ENCODE measurements at regions not wholly inside any gene's neighbourhood (a gene's known extent, or its start where the extent isn't known, plus 50 kb on each side); places are given as distances from the start of the nearest gene placed in this dataset.

DNA sequence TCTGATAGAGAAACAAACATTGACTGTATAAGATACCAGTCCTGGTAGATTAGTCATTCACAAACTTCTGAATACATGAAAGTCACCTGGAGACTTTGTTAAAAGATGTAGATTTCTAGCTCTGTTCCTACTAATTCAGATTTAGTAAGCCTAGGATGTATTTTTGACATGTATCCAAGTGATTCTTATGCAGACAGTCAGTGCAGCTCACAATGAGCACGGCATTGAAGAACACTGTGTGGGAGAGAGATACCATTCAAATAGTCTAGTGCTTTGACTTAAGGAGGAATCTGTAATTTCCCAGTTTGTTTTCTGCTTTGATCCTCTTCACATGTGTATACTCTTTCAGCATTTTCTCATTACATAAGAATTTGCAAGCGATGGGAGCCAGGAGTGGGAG, 68.7 kb upstream of the STXBP6 start:
- no peak for DNase-seq (ENCODE audit: low read depth)
- TF ChIP-seq, protein P1, sequence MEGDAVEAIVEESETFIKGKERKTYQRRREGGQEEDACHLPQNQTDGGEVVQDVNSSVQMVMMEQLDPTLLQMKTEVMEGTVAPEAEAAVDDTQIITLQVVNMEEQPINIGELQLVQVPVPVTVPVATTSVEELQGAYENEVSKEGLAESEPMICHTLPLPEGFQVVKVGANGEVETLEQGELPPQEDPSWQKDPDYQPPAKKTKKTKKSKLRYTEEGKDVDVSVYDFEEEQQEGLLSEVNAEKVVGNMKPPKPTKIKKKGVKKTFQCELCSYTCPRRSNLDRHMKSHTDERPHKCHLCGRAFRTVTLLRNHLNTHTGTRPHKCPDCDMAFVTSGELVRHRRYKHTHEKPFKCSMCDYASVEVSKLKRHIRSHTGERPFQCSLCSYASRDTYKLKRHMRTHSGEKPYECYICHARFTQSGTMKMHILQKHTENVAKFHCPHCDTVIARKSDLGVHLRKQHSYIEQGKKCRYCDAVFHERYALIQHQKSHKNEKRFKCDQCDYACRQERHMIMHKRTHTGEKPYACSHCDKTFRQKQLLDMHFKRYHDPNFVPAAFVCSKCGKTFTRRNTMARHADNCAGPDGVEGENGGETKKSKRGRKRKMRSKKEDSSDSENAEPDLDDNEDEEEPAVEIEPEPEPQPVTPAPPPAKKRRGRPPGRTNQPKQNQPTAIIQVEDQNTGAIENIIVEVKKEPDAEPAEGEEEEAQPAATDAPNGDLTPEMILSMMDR (IDR thresholded peaks at IDR 0.05; ENCODE audit: insufficient read depth, low read depth, low read length, missing control alignments), result no peak

DNA sequence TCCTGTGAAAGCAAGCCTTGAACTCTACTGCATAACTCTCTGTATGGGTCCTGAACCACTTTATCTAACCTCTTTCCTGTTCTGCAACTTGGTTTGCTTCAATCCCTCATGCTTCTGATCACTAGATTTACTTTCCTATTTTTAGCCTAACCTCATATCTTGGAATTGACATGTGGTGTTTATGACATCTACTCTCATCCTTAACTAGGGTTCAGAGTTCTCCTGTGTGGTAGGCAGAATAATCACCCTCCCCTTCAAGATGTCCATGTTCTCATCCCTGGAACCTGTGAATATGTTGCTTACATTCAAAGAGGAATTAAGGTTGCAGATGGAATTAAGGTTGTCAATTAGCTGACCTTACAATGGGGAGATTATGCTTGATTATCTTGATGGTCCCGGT, 67.4 kb upstream of the STXBP6 start:
- H3K4me3 ChIP-seq (ENCODE audit: low read length), result no peak overlapping the region
- DNase-seq (ENCODE audit: low read depth), result no peak
- TF ChIP-seq, protein P1 (IDR thresholded peaks at IDR 0.05; ENCODE audit: insufficient read depth, low read depth, low read length, missing control alignments), result no peak

More for the DNA sequence above, 68.7 kb upstream of the STXBP6 start:
- no peak overlapping the region for H3K4me3 ChIP-seq (ENCODE audit: low read length)

DNA sequence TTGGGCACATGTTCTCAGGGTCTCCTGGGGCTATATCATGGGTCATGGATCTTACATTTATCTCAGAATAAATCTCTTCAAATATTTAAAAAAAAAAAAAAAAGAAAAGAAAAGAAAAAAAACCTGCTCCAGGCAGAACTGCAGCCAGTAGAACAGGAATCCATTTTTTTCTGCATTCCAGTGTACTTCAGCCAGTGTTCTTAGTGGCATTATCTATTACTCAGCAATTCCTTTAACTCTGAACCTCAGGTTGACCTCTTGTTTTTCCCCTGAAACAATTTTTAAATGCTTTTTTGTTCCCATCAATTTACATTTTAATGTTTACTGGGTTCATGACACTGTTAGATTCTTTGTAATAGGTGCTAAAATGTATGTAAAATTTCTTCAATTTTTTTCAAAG, 66.7 kb upstream of the STXBP6 start:
- H3K4me3 ChIP-seq (ENCODE audit: low read length), result no peak overlapping the region
- TF ChIP-seq, protein P1 (IDR thresholded peaks at IDR 0.05; ENCODE audit: insufficient read depth, low read depth, low read length, missing control alignments), result no peak
- no peak for DNase-seq (ENCODE audit: low read depth)

DNA sequence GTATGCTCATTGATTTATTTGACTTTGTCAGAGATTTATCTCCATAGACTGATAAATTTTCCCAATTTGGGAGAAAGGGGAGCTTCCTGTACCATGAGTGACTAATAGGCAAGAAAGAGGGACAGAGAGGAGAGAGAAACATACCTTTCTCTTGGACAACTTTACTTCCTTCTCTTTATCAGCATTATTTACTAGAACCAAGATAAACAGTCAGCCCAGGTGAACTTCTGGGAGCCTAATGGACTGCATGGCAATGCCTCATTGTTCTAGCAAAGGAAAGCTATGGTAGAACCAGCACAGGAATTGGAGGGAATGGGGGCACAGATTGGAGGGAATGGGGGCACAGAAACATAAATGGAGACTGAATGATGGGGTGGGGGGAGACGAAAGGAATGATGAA, 63.4 kb upstream of the STXBP6 start:
- TF ChIP-seq, protein P1 (IDR thresholded peaks at IDR 0.05; ENCODE audit: insufficient read depth, low read depth, low read length, missing control alignments), result no peak
- no peak for DNase-seq (ENCODE audit: low read depth)
- no peak overlapping the region for H3K4me3 ChIP-seq (ENCODE audit: low read length)

DNA sequence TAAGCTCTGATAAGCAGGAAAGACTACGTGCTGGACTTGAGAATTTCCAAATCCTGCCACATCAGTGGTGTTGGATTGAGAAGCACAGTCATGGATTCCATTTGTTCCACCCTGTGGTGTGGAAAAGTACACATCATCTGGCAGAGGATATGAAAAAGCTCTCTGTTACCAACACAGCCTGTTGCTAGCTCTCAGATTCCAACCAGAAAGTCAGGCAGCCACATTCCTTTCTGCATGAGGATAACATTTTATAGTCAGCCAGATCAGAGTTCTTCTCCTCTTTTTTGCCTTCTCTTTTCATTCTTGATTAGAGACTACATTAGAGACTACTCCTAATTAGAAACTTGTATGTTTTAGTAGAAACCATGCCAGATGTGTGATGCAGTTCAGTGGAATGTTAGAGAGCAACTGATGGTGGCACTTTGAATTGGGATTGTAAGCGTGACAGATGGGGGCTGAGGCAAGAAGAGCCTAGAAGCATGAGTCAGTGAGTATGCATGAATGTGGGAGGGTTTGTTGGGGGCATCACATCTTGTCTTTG, 61.2 kb upstream of the STXBP6 start:
- peak; percentile 27 for DNase-seq (ENCODE audit: low read depth)
- TF ChIP-seq, protein P1 (IDR thresholded peaks at IDR 0.05; ENCODE audit: insufficient read depth, low read depth, low read length, missing control alignments), result no peak
- H3K4me3 ChIP-seq (ENCODE audit: low read length), result no peak overlapping the region

DNA sequence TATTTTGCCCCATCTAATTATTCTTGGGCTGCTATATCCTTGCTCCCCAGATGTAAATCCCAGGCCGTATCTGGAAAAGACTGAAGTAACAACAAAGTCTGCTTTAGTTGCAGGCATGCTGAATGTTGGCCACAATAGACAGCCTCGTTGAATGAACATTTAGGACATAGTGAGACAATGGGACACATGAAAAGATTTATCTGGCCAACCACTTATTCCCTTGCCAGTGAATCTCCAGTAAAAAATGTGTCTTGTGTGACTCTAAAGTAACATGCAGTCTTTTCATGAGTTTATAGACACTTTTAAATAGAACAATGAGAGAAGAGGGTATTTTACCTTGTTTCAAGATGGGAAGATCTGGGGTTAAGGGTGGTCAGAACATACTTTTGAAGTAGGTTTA, 60.2 kb upstream of the STXBP6 start:
- no peak for DNase-seq (ENCODE audit: low read depth)
- no peak overlapping the region for H3K4me3 ChIP-seq (ENCODE audit: low read length)
- TF ChIP-seq, protein P1 (IDR thresholded peaks at IDR 0.05; ENCODE audit: insufficient read depth, low read depth, low read length, missing control alignments), result no peak

DNA sequence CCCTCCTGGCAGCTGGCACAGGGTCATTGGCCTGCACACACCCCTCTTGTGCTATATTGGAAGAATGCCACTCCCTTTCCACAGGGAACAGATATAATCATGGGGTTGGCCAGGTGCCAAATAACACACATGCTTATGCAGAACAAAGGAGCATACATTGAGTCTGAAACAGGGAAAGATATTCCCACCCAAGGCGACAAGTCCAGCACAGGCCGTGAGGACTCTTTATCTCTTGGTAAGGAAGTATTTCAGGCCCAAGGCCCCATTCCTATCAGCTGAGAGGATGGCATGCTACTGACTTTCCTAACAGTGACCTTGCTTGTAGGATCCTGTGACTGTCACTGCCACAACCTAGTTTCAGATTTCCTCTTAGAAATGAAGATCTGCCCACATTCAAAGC, 59.0 kb upstream of the STXBP6 start:
- H3K4me3 ChIP-seq (ENCODE audit: low read length), result no peak overlapping the region
- DNase-seq (ENCODE audit: low read depth), result peak; percentile 6
- TF ChIP-seq, protein P1 (IDR thresholded peaks at IDR 0.05; ENCODE audit: insufficient read depth, low read depth, low read length, missing control alignments), result no peak

Data from epithelial cell of esophagus (primary cell).